Activated CD4-positive, alpha-beta T cell treated with anti-CD3 and anti-CD28 coated beads, Interleukin-2, amount 10 ng/mL, durations not matched to agents 24 days and 14 days (primary cell): ENCODE measurements at regions not wholly inside any gene's neighbourhood (a gene's known extent, or its start where the extent isn't known, plus 50 kb on each side); places are given as distances from the start of the nearest gene placed in this dataset.

Experiments
- DNase-seq: peaks from one replicate; pipeline ENCODE4 v3.0.0; 2022
- H3K27ac Mint-ChIP-seq: one replicate; pipeline ENCODE4 v1.8.0; 2022; ENCODE audit warnings: mild to moderate bottlenecking, mixed read lengths
- H3K27me3 Mint-ChIP-seq: one replicate; pipeline ENCODE4 v1.8.0; 2022; ENCODE audit warnings: mixed read lengths
- H3K36me3 Mint-ChIP-seq: one replicate; pipeline ENCODE4 v1.8.0; 2022; ENCODE audit warnings: low read depth, mild to moderate bottlenecking, mixed read lengths
- H3K4me1 Mint-ChIP-seq: one replicate; pipeline ENCODE4 v1.8.0; 2021; ENCODE audit warnings: mixed read lengths
- H3K4me3 Mint-ChIP-seq: one replicate; pipeline ENCODE4 v1.8.0; 2022; ENCODE audit warnings: mild to moderate bottlenecking, moderate library complexity, mixed read lengths
- H3K9me3 Mint-ChIP-seq: one replicate; pipeline ENCODE4 v1.8.0; 2021; ENCODE audit warnings: mixed read lengths
- intact Hi-C: fragments of 100-400 bp; cut with micrococcal nuclease; formaldehyde crosslinking; loops from one replicate; pipeline ENCODE4 v1.15.1; 2023

DNA sequence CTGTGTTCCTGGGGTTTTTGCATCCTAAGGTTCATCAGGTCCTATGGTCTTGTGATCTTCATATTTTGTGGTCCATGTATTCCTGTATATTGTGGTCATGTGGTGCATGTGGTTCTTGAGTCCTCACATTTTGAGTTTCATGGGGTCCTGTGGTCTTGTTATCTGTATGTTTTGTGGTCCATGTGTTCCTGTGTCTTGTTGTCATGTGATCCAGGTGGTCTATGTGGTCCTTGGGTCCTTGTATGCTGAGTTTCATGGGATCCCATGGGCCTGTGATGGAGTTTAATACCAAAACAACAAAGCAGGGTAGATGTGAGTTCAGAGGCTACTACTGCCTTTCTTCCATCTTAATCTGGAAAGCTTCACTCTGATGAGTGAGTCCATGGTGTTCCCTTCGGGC is 166.4 kb downstream of the TMEM18 start:
- no peak overlapping the region for H3K4me3 Mint-ChIP-seq
- H3K4me1 Mint-ChIP-seq = no peaks in the 10 kb centered on the region
- peaks cover 2% of the 10 kb centered on the region for H3K9me3 Mint-ChIP-seq
- peaks cover 2% of the 10 kb centered on the region for H3K27me3 Mint-ChIP-seq
- no peak for DNase-seq
- H3K36me3 Mint-ChIP-seq = no peaks in the 10 kb centered on the region
- intact Hi-C loops = no loop called here
- no peak overlapping the region for H3K27ac Mint-ChIP-seq

DNA sequence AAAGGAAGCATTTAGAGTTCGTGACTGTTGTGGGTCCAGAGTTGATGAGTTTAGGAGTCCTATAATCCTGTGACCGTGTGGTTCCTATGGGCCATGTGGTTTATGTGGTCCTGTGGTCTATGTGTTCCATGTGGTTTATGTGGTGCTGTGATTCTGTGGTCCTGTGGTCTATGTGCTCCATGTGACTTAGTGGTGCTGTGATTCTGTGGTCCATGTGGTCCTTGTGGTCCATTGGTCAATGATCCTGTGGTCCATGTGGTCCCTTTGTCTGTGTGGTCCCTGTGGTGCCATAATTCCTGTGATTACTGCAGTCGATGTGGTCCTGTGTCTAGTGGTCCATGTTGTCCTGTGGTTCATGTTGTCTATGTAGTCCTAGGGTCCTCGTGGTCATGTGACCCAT is 167.3 kb downstream of the TMEM18 start:
- H3K36me3 Mint-ChIP-seq = no peaks in the 10 kb centered on the region
- intact Hi-C loops = no loop called here
- no peak overlapping the region for H3K27ac Mint-ChIP-seq
- no peak for DNase-seq
- H3K4me1 Mint-ChIP-seq = no peaks in the 10 kb centered on the region
- peaks cover 3% of the 10 kb centered on the region for H3K27me3 Mint-ChIP-seq
- H3K9me3 Mint-ChIP-seq = peaks cover 2% of the 10 kb centered on the region
- H3K4me3 Mint-ChIP-seq = no peak overlapping the region

DNA sequence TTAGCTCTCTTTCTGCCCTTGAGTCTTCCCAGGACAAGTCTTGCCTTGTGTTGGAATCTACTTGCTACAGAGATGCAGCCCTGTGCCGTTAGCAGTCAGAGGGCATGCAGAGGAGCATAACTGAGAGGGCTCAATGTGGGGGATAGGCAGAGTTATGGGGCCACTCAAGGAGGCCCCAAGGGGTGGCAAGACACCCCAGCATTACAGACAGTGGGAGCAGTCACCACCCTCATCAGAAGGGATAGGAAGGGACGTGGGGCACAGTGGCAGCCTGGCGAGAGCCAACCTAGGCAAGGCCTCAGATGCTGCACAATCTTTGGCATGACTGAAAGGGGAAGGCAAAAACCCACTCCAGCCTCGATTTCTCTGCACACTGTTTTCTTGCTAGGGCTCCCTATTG is 169.1 kb downstream of the TMEM18 start:
- H3K27me3 Mint-ChIP-seq = peaks cover 4% of the 10 kb centered on the region
- H3K4me3 Mint-ChIP-seq = no peak overlapping the region
- H3K9me3 Mint-ChIP-seq = peaks cover 2% of the 10 kb centered on the region
- no peaks in the 10 kb centered on the region for H3K4me1 Mint-ChIP-seq
- intact Hi-C loops = no loop called here
- no peak overlapping the region for H3K27ac Mint-ChIP-seq
- no peak for DNase-seq
- H3K36me3 Mint-ChIP-seq = no peaks in the 10 kb centered on the region

DNA sequence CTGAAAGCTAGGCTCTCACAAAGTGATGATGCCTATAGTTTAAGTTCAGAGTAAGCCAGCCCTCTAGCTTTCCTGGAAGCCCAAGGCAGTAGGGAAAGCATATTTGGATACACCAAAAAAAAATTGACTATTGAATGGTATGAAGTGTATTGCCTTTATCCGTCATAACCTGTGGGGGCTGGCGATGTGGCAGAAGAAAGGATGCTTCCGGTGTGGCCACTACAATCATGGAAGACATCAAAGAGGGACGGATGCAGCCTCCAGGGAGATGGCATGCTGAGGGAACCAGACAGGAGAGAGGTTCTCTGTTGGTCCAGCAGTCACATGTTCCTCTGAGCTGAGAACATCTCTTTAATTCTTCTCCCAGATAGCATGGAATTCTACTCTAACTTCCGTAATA is 170.3 kb downstream of the TMEM18 start:
- no peaks in the 10 kb centered on the region for H3K36me3 Mint-ChIP-seq
- intact Hi-C loops = no loop called here
- no peak overlapping the region for H3K4me3 Mint-ChIP-seq
- peaks cover 2% of the 10 kb centered on the region for H3K27me3 Mint-ChIP-seq
- no peak overlapping the region for H3K27ac Mint-ChIP-seq
- no peaks in the 10 kb centered on the region for H3K4me1 Mint-ChIP-seq
- peaks cover 2% of the 10 kb centered on the region for H3K9me3 Mint-ChIP-seq
- DNase-seq = no peak

DNA sequence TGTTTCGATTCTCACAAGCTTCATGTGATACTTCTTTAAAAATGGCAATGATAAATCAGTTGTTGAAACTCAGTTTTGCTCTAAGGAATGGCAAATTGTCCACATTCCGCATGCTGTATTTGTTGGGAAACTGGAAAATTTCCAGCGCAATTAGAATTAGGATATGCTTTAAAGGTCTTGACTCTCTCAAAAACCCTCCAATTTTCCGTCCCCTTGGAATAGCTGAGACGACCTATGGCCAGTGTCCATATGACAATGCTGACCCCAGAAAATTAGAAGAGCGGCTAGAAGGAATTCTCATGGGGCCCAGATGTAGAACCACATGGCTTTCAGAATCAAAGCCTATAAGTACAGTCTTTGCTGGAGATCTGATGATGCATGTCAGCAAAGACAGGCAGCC is 170.8 kb downstream of the TMEM18 start:
- intact Hi-C loops = no loop called here
- Mint-ChIP-seq H3K4me3 (no peak overlapping the region), H3K27ac (no peak overlapping the region), H3K36me3 (no peaks in the 10 kb centered on the region), H3K4me1 (no peaks in the 10 kb centered on the region), H3K27me3 (peaks cover 2% of the 10 kb centered on the region), H3K9me3 (peaks cover 2% of the 10 kb centered on the region)
- DNase-seq = no peak

DNA sequence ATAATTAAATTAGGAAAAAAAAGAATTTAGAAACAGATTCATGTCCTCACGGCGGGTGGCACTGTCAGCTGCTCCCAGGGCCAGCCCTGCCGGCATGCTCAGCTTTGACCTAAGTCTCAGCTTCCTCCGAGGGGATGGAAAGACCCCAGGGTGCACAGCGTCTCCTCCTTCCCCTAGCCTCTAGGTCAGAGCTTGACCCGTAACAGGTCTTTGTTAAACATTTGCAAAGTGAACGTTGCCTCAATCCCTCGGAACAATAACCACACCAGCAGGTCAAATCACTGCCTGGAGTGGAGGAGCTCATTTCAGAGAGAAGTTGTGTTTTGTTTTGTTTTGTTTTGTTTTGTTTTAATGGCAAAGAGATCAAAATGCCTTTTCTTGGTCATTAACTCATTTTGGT is 171.3 kb downstream of the TMEM18 start:
- H3K36me3 Mint-ChIP-seq = no peaks in the 10 kb centered on the region
- peaks cover 2% of the 10 kb centered on the region for H3K9me3 Mint-ChIP-seq
- no peak overlapping the region for H3K27ac Mint-ChIP-seq
- no peak overlapping the region for H3K4me3 Mint-ChIP-seq
- no peak for DNase-seq
- intact Hi-C loops = no loop called here
- no peaks in the 10 kb centered on the region for H3K4me1 Mint-ChIP-seq
- H3K27me3 Mint-ChIP-seq = peaks cover 2% of the 10 kb centered on the region

DNA sequence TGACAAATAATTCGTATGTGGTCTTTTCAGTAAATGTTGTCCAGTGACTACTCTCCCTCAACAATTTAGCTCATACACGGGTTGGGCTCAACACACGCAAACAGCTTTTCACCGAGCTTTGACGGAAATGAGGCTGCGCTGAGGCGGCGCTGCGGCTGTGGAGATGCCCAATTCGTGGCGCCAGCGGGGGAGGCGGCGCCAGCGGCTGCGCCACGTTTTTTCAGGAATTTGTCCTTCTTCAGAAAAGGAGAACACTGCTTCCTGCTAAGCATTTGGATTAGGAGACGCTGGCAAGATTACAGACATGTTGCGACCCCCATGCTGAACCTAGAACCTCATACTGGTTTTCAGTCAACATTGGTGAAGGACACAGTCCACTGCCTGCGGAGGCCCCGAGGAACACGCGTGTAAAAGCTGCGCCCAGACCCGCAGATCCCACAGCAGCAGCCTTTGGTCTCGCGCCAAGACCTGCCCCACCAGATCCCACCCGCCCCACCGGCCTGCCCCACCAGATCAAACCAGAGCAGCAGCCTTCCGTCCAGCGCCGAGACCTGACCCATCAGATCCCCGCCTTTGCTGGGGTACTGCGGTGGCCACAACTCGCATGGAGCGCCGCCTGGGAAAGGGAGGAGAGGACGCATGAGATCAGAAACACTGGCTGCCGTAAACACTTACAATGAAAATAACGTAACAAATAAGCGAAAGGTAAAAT is 173.8 kb downstream of the TMEM18 start:
- DNase-seq = no peak
- Mint-ChIP-seq H3K4me1 (no peaks in the 10 kb centered on the region), H3K27ac (no peak overlapping the region), H3K36me3 (no peaks in the 10 kb centered on the region), H3K27me3 (peaks cover 2% of the 10 kb centered on the region), H3K9me3 (no peaks in the 10 kb centered on the region), H3K4me3 (no peak overlapping the region)
- intact Hi-C loops = no loop called here

DNA sequence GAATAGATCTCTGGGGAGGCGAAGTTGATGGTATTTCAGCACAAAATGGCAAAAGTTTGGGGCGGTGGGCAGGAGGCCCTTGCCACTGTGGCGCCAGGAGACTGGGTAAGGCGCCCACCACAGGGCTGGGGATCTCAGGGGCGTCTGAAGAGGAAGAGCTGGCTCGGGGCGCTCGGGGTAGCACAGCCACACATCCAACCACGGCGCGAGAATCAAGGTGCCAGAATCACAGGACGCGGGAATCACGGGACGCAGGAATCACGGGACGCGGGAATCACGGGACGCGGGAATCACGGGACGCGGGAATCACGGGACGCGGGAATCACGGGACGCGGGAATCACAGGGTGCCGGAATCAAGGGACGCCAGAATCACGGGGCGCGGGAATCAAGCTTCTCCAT is 174.4 kb downstream of the TMEM18 start:
- H3K4me3 Mint-ChIP-seq = no peak overlapping the region
- H3K27ac Mint-ChIP-seq = no peak overlapping the region
- no peaks in the 10 kb centered on the region for H3K4me1 Mint-ChIP-seq
- peaks cover 2% of the 10 kb centered on the region for H3K27me3 Mint-ChIP-seq
- intact Hi-C loops = no loop called here
- DNase-seq = no peak
- no peaks in the 10 kb centered on the region for H3K36me3 Mint-ChIP-seq
- H3K9me3 Mint-ChIP-seq = no peaks in the 10 kb centered on the region

DNA sequence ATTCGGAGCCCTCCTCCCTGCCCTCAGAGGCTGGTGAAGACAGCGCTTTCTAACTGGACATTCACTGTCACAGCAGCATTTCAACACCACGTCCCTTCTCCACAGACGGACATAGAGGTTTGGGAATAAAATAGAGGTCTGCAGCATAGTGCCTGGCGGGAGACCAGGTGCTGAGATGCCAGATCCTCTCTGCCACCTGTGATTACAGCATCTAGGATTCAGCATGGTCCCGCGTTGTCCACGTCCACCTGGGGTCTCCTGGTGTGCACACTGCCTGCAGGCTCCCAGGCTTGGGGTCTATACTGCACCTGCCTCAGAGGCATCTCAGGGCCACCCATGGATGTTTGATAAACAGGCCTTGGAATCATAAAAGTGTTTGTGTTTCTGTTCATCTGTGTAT is 175.5 kb downstream of the TMEM18 start:
- intact Hi-C loops = no loop called here
- Mint-ChIP-seq H3K4me3 (no peak overlapping the region), H3K9me3 (no peaks in the 10 kb centered on the region), H3K27ac (no peak overlapping the region), H3K36me3 (no peaks in the 10 kb centered on the region), H3K27me3 (peaks cover 2% of the 10 kb centered on the region), H3K4me1 (no peaks in the 10 kb centered on the region)
- DNase-seq = no peak

DNA sequence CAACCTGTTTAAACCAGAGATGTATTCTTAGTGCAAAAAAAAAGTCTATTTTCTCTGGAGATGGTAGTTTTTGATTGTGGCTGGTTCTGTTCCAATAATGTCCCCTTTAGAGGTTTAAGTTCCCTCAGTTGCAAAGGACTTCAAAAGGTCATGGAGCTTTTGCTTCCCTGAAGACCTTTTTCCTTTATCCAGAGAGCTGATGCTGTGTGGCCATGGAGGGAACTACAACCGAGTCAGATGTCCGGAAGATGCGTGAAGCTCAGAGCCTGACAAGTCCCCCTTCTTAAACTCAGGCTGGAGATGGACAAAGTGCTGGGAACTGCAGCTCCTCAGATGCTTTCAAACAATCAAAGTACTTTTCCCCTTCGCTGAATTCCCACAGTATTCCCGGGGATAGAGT is 176.1 kb downstream of the TMEM18 start:
- no peaks in the 10 kb centered on the region for H3K36me3 Mint-ChIP-seq
- no peaks in the 10 kb centered on the region for H3K9me3 Mint-ChIP-seq
- no peak overlapping the region for H3K4me3 Mint-ChIP-seq
- intact Hi-C loops = no loop called here
- peaks cover 2% of the 10 kb centered on the region for H3K27me3 Mint-ChIP-seq
- H3K27ac Mint-ChIP-seq = no peak overlapping the region
- no peaks in the 10 kb centered on the region for H3K4me1 Mint-ChIP-seq
- DNase-seq = no peak

DNA sequence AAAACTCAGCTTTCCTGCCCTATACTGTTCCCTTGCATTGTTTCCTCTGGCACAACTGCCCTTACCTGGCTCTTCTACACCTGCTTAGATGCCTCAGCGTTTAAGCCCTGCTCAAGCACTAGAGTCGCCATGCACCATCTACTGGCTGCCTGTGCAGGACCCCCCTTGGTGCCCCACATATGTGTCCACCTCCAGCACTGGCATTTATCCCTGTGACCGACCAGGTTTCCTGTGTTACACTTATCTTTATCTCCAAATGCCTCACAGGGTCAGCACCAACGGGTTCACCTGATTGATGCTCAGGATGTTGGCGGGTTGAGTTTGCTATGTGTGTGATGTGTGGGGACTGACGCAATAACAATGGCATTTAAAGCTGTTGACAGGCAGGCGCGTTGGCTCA is 177.5 kb downstream of the TMEM18 start:
- no peak overlapping the region for H3K27ac Mint-ChIP-seq
- H3K36me3 Mint-ChIP-seq = no peaks in the 10 kb centered on the region
- intact Hi-C loops = no loop called here
- H3K27me3 Mint-ChIP-seq = no peaks in the 10 kb centered on the region
- H3K9me3 Mint-ChIP-seq = no peaks in the 10 kb centered on the region
- H3K4me1 Mint-ChIP-seq = no peaks in the 10 kb centered on the region
- H3K4me3 Mint-ChIP-seq = no peak overlapping the region
- no peak for DNase-seq

DNA sequence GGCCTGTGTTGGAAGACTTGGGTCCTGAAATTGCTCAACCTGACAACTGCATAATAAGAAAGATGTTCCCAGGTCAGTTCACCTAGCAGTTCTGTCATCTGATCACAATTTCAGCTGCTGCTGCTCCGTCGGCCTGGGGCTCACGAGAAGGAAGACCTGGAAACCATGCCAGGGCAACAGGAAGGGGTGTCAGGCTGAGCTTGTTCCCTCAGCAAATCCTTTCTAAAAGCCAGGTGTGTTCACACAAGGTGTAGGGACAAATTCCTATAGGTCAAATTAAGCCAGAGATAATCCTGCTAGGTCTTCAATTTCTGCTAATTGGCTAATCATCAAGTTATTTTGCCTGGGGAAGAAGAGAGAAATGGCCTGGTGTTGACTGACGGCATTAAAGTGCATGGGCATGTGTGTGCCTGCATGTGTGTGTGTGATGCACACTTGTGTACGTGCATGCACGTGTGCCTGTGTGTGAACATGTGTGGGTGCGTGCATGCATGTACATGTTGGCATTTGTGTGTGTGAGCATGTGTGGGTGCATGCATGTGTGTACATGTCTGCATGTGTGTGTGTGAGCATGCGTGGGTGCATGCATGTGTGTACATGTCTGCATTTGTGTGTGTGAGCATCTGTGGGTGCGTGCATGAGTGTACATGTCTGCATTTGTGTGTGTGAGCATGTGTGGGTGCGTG is 178.6 kb downstream of the TMEM18 start:
- Mint-ChIP-seq H3K4me3 (no peak overlapping the region), H3K4me1 (no peaks in the 10 kb centered on the region), H3K9me3 (no peaks in the 10 kb centered on the region), H3K27me3 (no peaks in the 10 kb centered on the region), H3K36me3 (no peaks in the 10 kb centered on the region), H3K27ac (no peak overlapping the region)
- intact Hi-C loops = no loop called here
- DNase-seq = no peak

DNA sequence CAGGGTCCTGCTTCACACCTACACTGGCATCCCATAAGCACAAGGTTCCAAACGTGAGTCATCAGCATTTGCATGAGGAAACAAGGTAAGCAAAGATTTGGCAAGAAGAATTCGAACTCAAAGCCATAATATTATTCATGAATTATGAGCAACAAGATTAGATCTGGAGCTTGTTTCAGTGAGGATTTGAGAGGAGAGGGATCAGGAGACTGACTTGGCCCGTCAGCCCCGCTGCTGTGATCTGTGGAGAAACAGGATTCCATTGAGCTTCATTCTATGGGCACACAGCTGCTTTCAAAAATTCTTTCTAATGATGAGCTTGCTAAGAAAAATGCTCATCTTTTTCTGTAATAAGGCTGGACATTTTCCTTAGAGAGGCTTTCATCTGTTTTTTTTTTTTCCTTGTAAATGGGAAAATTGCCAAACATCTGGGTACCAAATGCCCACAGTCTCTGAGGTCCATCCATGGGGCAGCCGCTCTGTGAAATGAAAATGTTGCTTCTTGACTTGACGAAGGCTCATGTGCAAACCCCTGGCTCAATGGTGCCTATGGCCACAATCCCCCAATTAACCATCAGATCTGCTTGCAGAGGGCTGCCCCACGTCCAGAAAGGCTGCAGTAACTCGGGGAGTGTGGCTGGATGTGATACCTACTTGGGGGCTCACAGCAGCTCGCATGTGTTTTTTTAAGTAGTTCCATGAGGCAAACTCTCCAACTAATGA is 179.3 kb downstream of the TMEM18 start:
- no peak for DNase-seq
- intact Hi-C loops = no loop called here
- Mint-ChIP-seq H3K27ac (no peak overlapping the region), H3K27me3 (no peaks in the 10 kb centered on the region), H3K4me1 (no peaks in the 10 kb centered on the region), H3K9me3 (no peaks in the 10 kb centered on the region), H3K36me3 (no peaks in the 10 kb centered on the region), H3K4me3 (no peak overlapping the region)

DNA sequence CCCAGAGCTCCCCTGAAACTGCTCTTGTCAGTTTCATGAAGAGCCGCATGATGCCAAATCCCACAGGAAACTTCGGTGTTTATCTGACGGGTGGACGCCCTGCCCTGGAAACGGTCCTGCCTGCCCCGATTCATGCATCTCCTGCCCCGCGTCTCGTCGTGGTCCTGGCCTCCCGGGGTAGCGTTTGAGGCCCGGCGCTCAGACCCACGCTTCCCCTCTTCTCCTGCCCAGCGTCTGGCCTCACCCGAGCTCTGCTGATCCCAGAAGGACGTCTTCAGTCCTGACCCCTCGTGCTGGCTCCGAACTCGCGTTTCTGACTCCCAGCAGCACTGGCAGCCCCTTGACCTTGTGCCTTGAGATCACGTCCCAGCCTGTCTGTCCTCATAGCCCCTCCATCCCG is 180.5 kb downstream of the TMEM18 start:
- intact Hi-C loops = no loop called here
- H3K9me3 Mint-ChIP-seq = no peaks in the 10 kb centered on the region
- H3K27ac Mint-ChIP-seq = no peak overlapping the region

More for the DNA sequence above, 180.5 kb downstream of the TMEM18 start:
- no peaks in the 10 kb centered on the region for H3K36me3 Mint-ChIP-seq
- no peak for DNase-seq
- H3K4me3 Mint-ChIP-seq = no peak overlapping the region
- no peaks in the 10 kb centered on the region for H3K4me1 Mint-ChIP-seq
- H3K27me3 Mint-ChIP-seq = no peaks in the 10 kb centered on the region
